Type B pancreatic cell (in vitro differentiated cells): ENCODE measurements at regions not wholly inside any gene's neighbourhood (a gene's known extent, or its start where the extent isn't known, plus 50 kb on each side); places are given as distances from the start of the nearest gene placed in this dataset.

Source experiments
- DNase-seq: peaks from one replicate; pipeline ENCODE4 v3.0.0; 2021; ENCODE audit warnings: mixed read lengths; ENCODE audit not compliant: unreplicated experiment; ENCODE audit errors: extremely low spot score
- H3K27ac Mint-ChIP-seq: 2 replicates; pipeline ENCODE4 v1.8.0; 2021; ENCODE audit warnings: mild to moderate bottlenecking, mixed read lengths
- H3K27me3 Mint-ChIP-seq: 2 replicates; pipeline ENCODE4 v1.8.0; 2021; ENCODE audit warnings: mixed read lengths
- H3K36me3 Mint-ChIP-seq: 2 replicates; pipeline ENCODE4 v1.8.0; 2021; ENCODE audit warnings: mixed read lengths
- H3K4me1 Mint-ChIP-seq: one replicate; pipeline ENCODE4 v1.8.0; 2021; ENCODE audit warnings: mixed read lengths; ENCODE audit not compliant: unreplicated experiment
- H3K4me3 Mint-ChIP-seq: 2 replicates; pipeline ENCODE4 v1.8.0; 2021; ENCODE audit warnings: mild to moderate bottlenecking, mixed read lengths
- H3K9me3 Mint-ChIP-seq: 2 replicates; pipeline ENCODE4 v1.8.0; 2021; ENCODE audit warnings: mixed read lengths
- TF ChIP-seq, protein P1 (sequence below): fragments of 200-600 bp; sonication (generic); conservative IDR thresholded peaks from 2 replicates; pipeline ENCODE4 v1.5.0; 2021; ENCODE audit warnings: antibody characterized with exemption, mild to moderate bottlenecking

DNA sequence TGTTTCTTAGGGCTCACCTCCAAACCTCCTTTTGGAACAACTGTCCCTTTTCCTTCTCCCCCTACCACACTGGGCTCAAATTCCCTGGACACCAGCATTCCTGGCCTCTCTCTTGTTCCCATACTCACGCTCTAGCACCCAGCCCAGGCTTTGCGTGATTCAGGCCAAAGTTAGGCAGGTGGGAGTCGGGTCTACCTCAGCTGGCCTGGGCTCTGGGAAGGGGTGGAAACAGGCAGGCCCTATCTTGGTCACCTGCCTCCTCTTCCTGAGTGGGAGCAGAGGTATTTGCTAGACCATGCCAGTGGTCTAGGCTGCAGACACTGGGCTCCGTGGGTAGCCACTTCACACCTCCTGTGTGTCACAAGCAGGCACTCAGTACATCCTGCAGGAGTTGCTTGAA is 211.1 kb upstream of the MAMLD1 start:
- Mint-ChIP-seq H3K4me3 (no peak overlapping the region), H3K4me1 (no peaks in the 10 kb centered on the region), H3K27me3 (no peaks in the 10 kb centered on the region), H3K9me3 (no peaks in the 10 kb centered on the region), H3K27ac (no peak overlapping the region), H3K36me3 (no peaks in the 10 kb centered on the region)
- TF ChIP-seq, protein P1, sequence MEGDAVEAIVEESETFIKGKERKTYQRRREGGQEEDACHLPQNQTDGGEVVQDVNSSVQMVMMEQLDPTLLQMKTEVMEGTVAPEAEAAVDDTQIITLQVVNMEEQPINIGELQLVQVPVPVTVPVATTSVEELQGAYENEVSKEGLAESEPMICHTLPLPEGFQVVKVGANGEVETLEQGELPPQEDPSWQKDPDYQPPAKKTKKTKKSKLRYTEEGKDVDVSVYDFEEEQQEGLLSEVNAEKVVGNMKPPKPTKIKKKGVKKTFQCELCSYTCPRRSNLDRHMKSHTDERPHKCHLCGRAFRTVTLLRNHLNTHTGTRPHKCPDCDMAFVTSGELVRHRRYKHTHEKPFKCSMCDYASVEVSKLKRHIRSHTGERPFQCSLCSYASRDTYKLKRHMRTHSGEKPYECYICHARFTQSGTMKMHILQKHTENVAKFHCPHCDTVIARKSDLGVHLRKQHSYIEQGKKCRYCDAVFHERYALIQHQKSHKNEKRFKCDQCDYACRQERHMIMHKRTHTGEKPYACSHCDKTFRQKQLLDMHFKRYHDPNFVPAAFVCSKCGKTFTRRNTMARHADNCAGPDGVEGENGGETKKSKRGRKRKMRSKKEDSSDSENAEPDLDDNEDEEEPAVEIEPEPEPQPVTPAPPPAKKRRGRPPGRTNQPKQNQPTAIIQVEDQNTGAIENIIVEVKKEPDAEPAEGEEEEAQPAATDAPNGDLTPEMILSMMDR = no peak
- DNase-seq = no peak

DNA sequence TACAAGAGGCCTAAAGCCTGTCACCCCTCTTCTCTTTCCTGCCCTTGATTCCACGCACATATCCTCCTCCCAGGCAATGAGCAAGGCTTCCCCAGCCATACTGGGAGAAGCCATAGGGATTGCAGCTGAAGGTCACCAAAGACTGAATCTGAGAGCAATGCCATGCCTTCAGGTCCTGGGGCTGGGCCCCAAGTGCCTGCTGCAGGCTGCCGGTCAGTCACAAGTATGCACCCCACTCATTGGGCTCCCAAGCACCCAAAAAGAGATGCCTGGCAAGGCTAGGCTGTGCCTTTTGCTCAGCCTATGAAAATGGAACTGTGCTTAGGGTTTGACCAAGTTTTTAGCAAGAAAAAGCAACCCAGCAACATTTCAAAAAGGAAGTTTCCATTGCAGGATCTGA is 210.6 kb upstream of the MAMLD1 start:
- H3K4me3 Mint-ChIP-seq = no peak overlapping the region
- no peaks in the 10 kb centered on the region for H3K36me3 Mint-ChIP-seq
- no peaks in the 10 kb centered on the region for H3K9me3 Mint-ChIP-seq
- TF ChIP-seq, protein P1 = no peak
- DNase-seq = no peak
- no peaks in the 10 kb centered on the region for H3K27me3 Mint-ChIP-seq
- H3K27ac Mint-ChIP-seq = no peak overlapping the region
- H3K4me1 Mint-ChIP-seq = no peaks in the 10 kb centered on the region

DNA sequence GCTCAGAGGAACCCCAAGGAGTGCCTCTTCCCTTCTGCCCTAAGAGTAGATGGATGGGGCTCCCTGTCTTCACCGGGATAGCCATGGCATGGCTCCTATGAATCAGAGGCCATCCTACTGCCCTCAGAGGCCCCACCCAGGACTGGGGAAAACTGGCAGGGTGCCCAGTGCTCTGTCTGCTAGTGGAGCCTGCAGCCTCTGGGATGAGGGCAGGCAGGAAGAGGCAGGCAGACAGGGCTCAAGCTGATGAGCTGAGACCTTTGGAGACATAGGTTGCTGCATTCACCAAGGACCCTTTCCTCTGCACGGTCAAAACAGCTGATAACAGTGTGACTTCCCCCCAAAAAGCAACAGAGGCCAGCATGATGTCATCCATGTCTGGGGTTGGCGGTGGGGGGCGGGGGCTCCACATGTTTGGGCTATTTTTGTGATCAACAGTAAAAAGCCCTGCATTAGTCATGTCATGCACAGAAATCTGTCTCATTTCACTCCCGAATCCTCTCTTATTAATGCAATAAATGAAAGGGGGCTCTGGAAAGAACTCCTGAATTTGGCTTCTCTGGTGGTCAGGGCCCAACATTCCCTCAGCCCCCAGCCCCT is 207.6 kb upstream of the MAMLD1 start:
- TF ChIP-seq, protein P1 = no peak
- H3K4me1 Mint-ChIP-seq = no peaks in the 10 kb centered on the region
- H3K27ac Mint-ChIP-seq = no peak overlapping the region
- H3K9me3 Mint-ChIP-seq = no peaks in the 10 kb centered on the region
- no peak overlapping the region for H3K4me3 Mint-ChIP-seq
- H3K27me3 Mint-ChIP-seq = no peaks in the 10 kb centered on the region
- H3K36me3 Mint-ChIP-seq = no peaks in the 10 kb centered on the region
- DNase-seq = no peak

DNA sequence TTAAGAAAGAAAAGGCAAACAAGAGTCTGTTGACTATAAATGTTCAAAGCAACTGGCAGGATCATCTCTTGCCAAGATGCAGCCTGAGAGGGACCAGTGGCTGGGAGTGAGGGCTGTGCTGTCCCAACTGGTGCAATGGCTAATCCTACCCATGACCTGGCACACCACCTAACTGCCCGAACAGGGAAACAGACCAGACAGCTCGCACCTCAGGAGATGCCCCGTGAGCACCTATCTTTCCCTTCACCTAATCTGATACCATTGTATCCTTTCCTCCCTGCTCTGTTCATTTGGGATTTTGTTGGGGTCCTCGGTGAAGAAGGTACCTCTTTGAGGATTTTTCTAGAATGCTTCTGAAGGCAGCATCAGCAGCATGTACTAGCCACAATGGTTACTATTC is 206.5 kb upstream of the MAMLD1 start:
- DNase-seq = no peak
- Mint-ChIP-seq H3K4me3 (no peak overlapping the region), H3K4me1 (no peaks in the 10 kb centered on the region), H3K27me3 (no peaks in the 10 kb centered on the region), H3K27ac (no peak overlapping the region), H3K36me3 (no peaks in the 10 kb centered on the region), H3K9me3 (no peaks in the 10 kb centered on the region)
- TF ChIP-seq, protein P1 = no peak

DNA sequence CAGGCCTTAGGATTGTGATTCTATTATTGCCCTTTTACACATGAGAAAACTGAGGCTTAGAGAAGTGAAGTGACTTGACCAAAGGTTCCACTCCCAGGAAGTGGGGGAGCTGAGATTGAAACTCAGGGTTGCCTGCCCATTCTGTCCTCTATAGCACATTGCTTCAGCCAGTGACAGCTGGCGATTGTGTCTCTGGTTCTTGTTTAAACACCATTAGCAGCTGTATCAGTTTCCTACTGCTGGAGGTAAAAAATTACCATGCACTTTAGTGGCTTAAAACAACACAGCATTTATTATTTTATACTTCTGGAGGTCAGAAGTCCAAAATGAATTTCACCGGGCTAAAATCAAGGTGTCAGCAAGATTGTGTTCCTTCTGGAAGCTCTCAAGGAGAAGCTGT is 205.8 kb upstream of the MAMLD1 start:
- no peak overlapping the region for H3K4me3 Mint-ChIP-seq
- no peaks in the 10 kb centered on the region for H3K36me3 Mint-ChIP-seq
- no peaks in the 10 kb centered on the region for H3K4me1 Mint-ChIP-seq
- TF ChIP-seq, protein P1 = no peak
- no peaks in the 10 kb centered on the region for H3K27me3 Mint-ChIP-seq
- no peaks in the 10 kb centered on the region for H3K9me3 Mint-ChIP-seq
- no peak for DNase-seq
- H3K27ac Mint-ChIP-seq = no peak overlapping the region
